HuH-7.5 (cell line): ENCODE measurements at regions not wholly inside any gene's neighbourhood (a gene's known extent, or its start where the extent isn't known, plus 50 kb on each side); places are given as distances from the start of the nearest gene placed in this dataset.
"Not testable (repeated sequence)": the region's sequence is repeated elsewhere in the genome, so short reads cannot be mapped to it uniquely, and the experiment has no call there.

Experiments
- DNase-seq: peaks from one replicate; pipeline ENCODE4 v3.0.0; 2011; ENCODE audit warnings: low spot score

- DNase-seq: no peak
Measured at GRCh38 chr13:21913010-21913409, 242.1 kb downstream of the FGF9 start.

GRCh38 chr13:21917086-21918015 lies 246.5 kb downstream of the FGF9 start:
- DNase-seq: no peak

GRCh38 chr13:21920802-21921201 lies 249.9 kb downstream of the FGF9 start:
- not testable (repeated sequence) for DNase-seq

GRCh38 chr13:21924958-21925357 lies 254.1 kb downstream of the FGF9 start:
- no peak for DNase-seq

GRCh38 chr13:21925720-21926119 lies 254.8 kb downstream of the FGF9 start:
- DNase-seq: no peak

- no peak for DNase-seq
Measured at GRCh38 chr13:21929400-21929799, 258.5 kb downstream of the FGF9 start.

- DNase-seq: no peak
Measured at GRCh38 chr13:21930536-21930935, 259.7 kb downstream of the FGF9 start.

- DNase-seq: no peak
Measured at GRCh38 chr13:21932578-21932977, 261.7 kb downstream of the FGF9 start.

- no peak for DNase-seq
Measured at GRCh38 chr13:21932996-21933395, 262.1 kb downstream of the FGF9 start.

GRCh38 chr13:21934284-21934683 lies 263.4 kb downstream of the FGF9 start:
- DNase-seq: no peak

- no peak for DNase-seq
Measured at GRCh38 chr13:21936674-21937073, 265.8 kb downstream of the FGF9 start.

- DNase-seq: no peak
Measured at GRCh38 chr13:21938168-21938567, 267.3 kb downstream of the FGF9 start.

GRCh38 chr13:21938636-21939035 lies 267.8 kb downstream of the FGF9 start:
- DNase-seq: no peak

- DNase-seq: no peak
Measured at GRCh38 chr13:21942061-21942460, 271.2 kb downstream of the FGF9 start.

- no peak for DNase-seq
Measured at GRCh38 chr13:21944610-21945009, 273.7 kb downstream of the FGF9 start.

GRCh38 chr13:21945195-21945594 lies 274.3 kb downstream of the FGF9 start:
- no peak for DNase-seq

GRCh38 chr13:21946964-21947363 lies 276.1 kb downstream of the FGF9 start:
- no peak for DNase-seq

- no peak for DNase-seq
Measured at GRCh38 chr13:21948769-21949474, 278.0 kb downstream of the FGF9 start.

- no peak for DNase-seq
Measured at GRCh38 chr13:21949818-21950429, 279.1 kb downstream of the FGF9 start.

- no peak for DNase-seq
Measured at GRCh38 chr13:21956666-21957065, 285.8 kb downstream of the FGF9 start.

- DNase-seq: no peak
Measured at GRCh38 chr13:21957833-21958232, 287.0 kb downstream of the FGF9 start.

- DNase-seq: no peak
Measured at GRCh38 chr13:21960108-21960507, 289.2 kb downstream of the FGF9 start.

- no peak for DNase-seq
Measured at GRCh38 chr13:21964686-21965085, 293.8 kb downstream of the FGF9 start.
